HG02884 (cell line): ENCODE measurements at regions not wholly inside any gene's neighbourhood (a gene's known extent, or its start where the extent isn't known, plus 50 kb on each side); places are given as distances from the start of the nearest gene placed in this dataset.

Experiments used
- ATAC-seq: cut with Tn5 transposase; IDR thresholded peaks from one replicate; pipeline ENCODE4 v1.9.1; 2021; ENCODE audit warnings: mild to moderate bottlenecking, moderate library complexity; ENCODE audit not compliant: unreplicated experiment

DNA sequence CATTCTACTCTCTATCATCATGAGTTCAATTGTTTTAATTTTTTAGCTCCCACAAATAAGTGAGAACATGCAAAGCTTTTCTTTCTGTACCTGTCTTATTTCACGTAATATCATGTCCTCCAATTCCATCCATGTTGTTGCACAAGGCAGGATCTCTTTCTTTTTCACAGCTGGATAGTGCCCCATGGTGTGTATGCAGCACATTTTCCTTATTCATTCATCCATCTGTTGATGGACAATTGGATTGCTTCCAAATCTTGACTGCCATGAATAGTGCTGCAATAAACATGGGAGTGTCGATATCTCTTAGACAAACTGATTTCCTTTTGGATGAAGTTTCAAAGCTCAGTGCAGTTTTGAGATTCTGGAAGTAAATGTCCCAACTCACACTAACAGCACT lies 326.9 kb downstream of the FGF9 start:
- no peak for ATAC-seq

DNA sequence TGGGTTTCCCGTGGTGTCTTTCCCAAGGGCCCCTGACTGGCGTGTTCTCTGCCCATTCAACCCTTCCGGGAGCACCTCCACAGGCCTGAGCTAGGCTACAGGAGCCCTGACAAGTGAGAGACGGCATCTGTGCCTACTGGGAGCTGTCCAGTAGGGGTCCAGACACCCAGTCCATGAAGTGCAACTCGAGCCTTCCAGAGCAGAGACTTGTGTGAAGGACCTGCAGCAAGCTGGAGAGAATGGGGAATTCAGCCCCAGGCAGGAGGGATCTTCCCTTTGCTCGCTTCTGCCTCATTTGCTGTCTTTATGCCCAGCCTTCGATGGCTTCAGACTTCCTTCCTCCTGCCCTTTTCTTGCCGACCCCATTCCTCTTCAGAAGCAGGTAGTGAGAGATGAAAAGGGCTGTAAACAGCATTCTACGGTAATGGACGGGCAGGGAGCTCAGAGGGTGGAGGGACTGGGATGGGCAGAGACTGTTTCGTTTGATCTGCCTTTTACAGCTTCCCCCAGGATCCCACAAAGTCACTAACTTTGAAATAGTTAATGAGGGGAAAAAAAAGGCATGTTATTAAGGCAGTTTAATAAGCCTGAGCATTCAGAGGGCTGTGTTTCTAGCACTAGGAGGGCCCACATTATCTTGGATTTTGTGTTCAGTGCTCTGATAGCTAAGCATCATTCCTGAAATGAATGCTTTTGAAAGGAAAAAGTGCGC lies 327.6 kb downstream of the FGF9 start:
- ATAC-seq, result no peak

- no peak for ATAC-seq
Observed at GRCh38 chr13:21999666-22000065, 328.8 kb downstream of the FGF9 start.

DNA sequence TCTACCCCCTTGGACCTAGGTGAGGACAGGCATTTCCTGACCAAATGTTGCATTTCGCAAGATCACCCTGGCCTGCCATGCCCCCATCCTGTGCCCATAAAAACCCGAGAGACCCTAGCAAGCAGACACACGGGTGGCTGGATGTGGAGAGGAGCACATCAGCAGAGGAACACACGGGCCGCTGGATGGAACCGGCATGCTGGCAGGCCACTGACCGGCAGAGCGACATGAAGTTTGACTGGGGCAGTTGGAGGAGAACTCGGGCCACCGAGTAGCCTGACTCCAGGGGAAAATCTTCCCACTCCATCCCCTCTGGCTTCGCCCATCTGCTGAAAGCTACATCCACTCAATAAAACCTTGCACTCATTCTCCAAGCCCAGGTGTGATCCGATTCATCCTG lies 329.3 kb downstream of the FGF9 start:
- no peak for ATAC-seq

DNA sequence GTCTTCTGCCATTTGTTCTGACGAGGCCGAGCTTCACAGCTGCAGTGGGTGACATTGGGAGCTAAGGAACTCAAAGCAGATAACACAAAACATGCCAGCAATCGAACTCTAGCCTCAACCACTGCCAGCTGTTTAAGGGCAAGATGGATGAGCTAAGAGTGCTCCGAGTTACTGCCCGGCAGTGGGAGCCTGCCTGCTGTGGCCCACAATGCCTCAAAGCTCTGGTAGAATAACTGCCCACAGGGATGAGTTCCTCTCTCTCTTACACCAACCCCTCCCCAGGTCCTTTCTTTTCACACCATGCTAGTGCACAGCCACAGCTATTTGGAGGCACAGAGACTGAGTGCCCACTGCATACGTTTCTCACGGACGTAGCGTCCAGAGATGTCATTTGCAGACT lies 330.5 kb downstream of the FGF9 start:
- ATAC-seq, result no peak

- no peak for ATAC-seq
Observed at GRCh38 chr13:22002893-22003292, 332.0 kb downstream of the FGF9 start.

DNA sequence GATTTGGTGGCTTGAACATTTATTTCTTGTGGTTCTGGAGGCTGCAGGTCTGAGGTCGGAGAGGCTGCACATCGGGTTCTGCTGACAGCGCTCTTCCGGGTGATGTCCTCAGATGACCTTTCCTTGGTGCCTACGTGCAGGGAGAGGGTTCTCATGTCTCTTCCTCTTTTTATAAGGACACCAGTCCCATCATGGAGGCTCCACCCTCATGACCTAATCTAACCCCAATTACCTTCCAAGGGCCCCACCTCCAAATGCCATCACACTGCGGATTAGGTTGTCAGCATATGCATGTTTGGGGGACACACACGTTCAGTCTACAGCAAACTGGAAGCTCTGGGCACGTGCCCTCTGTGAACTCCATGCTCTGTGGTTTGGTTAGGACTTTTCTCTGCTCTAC lies 338.6 kb downstream of the FGF9 start:
- ATAC-seq, result no peak

GRCh38 chr13:22009937-22010336 lies 339.1 kb downstream of the FGF9 start:
- ATAC-seq, result no peak

DNA sequence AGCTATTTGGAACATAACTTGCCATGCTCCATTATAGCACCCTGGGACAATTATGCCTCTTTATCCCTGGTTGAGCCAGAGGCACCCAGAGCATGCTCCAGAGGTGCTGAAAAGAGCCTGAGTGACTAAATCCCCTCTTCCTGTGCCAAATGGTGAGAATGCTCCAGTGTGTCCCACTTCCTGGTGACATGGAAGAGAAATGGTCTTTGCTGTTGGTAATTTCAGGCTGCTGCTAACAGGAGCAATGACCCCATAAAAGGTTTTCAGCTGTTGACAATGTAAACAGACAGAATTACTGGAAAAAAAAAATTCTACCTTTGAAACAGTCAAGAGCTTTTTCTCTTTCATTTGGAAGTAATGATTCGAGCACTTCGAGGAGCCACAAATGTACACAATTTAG lies 341.8 kb downstream of the FGF9 start:
- no peak for ATAC-seq

GRCh38 chr13:22014469-22014868 lies 343.6 kb downstream of the FGF9 start:
- ATAC-seq, result no peak

DNA sequence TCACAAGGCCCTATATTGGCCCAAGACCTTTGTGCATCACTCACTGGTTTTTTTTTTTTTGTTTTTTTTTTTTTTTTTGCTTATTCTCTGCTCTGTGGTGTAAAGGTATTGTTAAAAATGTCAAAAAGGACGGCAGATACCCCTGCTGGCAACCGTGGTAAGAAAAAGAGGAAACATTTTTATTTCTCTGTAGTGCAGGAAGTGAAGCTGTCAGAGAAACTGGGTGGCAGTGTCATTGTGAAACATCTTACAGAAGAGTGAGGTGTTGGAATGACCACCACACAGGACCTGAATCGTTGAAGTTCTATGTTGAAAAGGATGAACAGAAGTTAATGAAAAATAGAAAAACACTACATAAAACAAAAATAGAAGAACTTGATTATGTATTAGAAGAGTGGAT lies 346.4 kb downstream of the FGF9 start:
- peak; percentile 90 for ATAC-seq

- ATAC-seq, result no peak
Observed at GRCh38 chr13:22018076-22018835, 347.4 kb downstream of the FGF9 start.

DNA sequence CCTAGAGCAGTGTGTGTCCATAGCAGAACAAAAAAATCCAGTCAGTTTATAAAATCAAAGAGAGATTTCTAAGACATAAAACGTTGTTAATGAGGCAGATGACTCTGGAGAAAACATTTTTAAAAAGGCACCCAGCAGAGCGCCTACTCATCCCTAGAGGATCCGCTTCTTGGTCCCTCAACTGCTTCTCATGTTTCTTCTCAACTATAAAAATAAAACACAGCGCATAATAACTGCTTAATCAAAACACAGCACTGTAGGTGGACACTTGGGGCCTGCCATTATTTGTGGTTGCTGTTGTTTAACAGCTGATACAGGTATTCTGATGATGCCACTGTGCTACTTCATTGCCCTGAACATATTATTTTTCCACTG lies 347.9 kb downstream of the FGF9 start:
- no peak for ATAC-seq

DNA sequence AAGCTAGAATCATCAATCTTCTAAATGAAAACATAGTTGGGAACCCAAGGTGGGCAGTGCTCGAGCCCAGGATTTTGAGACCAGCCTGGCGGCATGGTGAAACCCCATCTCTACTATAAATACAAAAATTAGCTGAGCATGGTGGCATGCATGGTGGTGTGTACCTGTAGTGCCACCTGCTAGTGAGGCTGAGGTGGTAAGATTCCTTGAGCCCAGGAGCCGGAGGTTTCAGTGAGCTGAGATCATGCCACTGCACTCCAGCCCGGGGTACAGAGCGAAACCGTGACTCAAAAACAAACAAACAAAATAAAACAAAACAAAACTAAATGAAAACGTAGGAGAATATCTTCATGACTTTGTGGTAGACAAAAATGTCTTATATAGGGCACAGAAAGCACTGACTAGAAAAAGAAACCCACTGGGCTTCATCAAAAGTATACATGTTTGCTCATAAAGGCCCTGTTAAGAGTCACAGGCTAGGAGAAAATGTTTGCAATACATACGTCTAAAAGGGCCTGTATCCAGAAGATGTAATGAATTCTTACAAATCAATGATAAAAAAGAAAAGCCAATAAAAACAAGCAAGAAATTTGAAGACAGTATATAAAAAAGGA lies 353.6 kb downstream of the FGF9 start:
- no peak for ATAC-seq

DNA sequence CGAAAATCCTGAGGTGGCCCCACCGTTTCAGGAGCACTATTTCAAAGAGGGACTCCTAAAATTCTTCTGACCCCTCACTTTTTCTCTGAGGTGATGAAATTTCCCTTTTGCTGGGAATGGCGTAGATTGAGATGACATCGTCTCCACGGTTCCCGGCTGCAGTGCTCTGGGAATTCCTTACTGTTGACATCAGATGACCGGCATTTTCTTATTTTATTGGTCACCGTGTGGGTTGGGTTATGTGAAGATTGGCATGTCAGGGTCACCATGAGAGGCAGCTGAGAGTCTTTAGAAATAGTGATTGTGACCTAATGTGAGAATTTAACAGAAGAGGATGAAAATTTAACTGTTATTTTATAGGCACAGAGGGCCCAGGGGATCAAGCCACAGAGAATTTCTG lies 356.7 kb downstream of the FGF9 start:
- no peak for ATAC-seq

GRCh38 chr13:22028831-22029230 lies 358.0 kb downstream of the FGF9 start:
- no peak for ATAC-seq

DNA sequence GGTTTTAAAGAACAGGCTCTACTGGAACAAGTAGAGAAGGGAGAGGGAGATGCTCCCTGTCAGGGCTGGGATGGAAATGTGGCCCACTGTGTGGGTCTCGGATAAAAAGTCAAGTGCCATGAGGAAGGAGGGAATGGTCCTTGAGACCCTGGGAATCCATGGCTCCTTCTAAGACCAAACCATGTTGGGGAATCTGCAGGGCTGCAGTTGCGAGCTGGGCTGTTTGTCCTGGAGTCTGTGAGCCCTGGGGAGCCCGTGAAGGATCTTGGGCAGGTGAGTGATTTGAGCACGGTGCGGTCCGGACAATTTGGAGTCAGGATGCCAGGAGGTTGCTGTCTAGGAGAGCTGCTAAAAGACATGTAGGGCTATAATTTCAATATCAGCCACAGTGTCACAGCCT lies 359.4 kb downstream of the FGF9 start:
- ATAC-seq, result no peak

GRCh38 chr13:22031702-22032286 lies 360.9 kb downstream of the FGF9 start:
- no peak for ATAC-seq

GRCh38 chr13:22032905-22033304 lies 362.0 kb downstream of the FGF9 start:
- ATAC-seq, result no peak

DNA sequence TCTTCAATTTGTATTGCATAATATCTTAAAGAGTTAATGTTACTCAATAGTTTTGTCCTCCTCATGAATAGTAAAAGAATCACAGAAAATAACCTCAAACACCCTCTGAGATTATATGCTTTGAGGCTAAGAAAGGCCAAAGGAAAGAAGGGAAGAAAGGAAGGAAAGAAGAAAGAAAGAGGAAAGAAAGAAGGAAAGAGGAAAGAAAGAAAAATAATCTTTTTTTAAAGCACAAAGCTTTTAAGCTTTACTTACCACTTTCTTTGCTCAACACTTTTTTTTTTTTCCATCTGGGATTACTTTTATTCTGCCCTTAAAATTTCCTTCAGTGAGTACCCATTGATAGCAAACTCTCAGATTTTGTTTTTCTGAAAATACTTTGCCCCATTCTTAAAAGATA lies 369.1 kb downstream of the FGF9 start:
- no peak for ATAC-seq

GRCh38 chr13:22040810-22041364 lies 370.0 kb downstream of the FGF9 start:
- ATAC-seq, result no peak

DNA sequence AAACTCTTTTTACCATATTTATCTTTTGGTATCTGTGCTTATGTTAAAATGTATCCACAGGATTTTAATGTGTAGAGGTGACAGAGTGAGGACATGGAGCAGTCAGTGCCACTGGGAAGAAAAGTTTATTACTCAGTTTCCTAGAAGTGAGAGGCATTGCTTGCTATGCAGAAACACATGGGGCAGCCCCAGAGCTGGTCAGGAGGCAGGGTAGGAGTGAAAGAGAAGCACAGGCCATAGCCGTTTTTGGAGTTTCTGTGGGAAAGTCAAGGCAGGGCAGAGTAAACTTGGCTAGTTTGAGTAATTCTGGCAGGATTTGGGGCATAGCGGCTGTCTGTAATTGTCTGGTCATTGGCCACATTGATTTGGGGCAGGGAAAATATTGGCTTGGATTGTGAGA lies 370.9 kb downstream of the FGF9 start:
- no peak for ATAC-seq
